HepG2 (cell line): ENCODE measurements at regions not wholly inside any gene's neighbourhood (a gene's known extent, or its start where the extent isn't known, plus 50 kb on each side); places are given as distances from the start of the nearest gene placed in this dataset.

Experiments used
- ATAC-seq: fragments of 200-7000 bp; cut with Tn5 transposase; 3 replicates; pipeline ENCODE4 v1.9.1; 2020; ENCODE audit warnings: mild to moderate bottlenecking, moderate library complexity
- BruUV-seq: library from RNA; stranded (reverse); fragments of 400-500 nt; replicated peaks from 2 replicates; lab custom pipeline; 2021; lab: Mats Ljungman, UMichigan
- CTCF ChIA-PET: fragments of 300-600 bp; formaldehyde crosslinking; extraction: SDS; loops from one replicate; lab custom pipeline; 2021; ENCODE audit warnings: low total read pairs, inconsistent platforms, low intra/inter-chr PET ratio; lab: Yijun Ruan, JAX
- POLR2A ChIA-PET: fragments of 350-600 bp; sonication (Branson Sonifier 250); formaldehyde crosslinking; loops from one replicate; lab custom pipeline; 2020; ENCODE audit warnings: antibody characterized with exemption, inconsistent platforms; lab: Yijun Ruan, JAX
- DNase-seq: peaks from one replicate; pipeline ENCODE4 v3.0.0-alpha.2; 2015; ENCODE audit warnings: low spot score
- FAIRE-seq: peaks from 3 replicates; lab custom pipeline; 2011; peaks lifted over from hg19 to GRCh38; lab: Jason Lieb, UNC
- H2AFZ ChIP-seq: one replicate; pipeline ENCODE4 v1.6.1; 2011; ENCODE audit warnings: low read length, inconsistent platforms
- H3K27ac ChIP-seq: fragments of 300-600 bp; 3 replicates; pipeline ENCODE4 v1.8.0; 2011; ENCODE audit warnings: mixed run types, mild to moderate bottlenecking, mixed read lengths, low read length, inconsistent platforms; ENCODE audit not compliant: insufficient read depth; ENCODE audit errors: extremely low read length
- H3K27me3 ChIP-seq, 2 experiments: fragments of 200-600 bp in 1 of 2; 2 replicates in 1 of 2; 3 replicates in 1 of 2; pipeline versions ENCODE4 v1.6.0 to v1.8.0; 2011; ENCODE audit warnings: low read length in 2 of 2, mild to moderate bottlenecking in 2 of 2, moderate library complexity in 2 of 2, inconsistent platforms in 1 of 2; ENCODE audit not compliant: insufficient read depth in 2 of 2, control insufficient read depth in 1 of 2
- H3K36me3 ChIP-seq, 2 experiments: fragments of 200-600 bp in 1 of 2; replicated peaks in 1 of 2; 2 replicates in 1 of 2; 3 replicates in 1 of 2; pipeline versions ENCODE4 v1.5.1 to v1.8.0; 2011; ENCODE audit warnings: low read length in 2 of 2, inconsistent platforms in 1 of 2; ENCODE audit not compliant: insufficient read depth in 2 of 2, control insufficient read depth in 1 of 2
- H3K4me1 ChIP-seq: 2 replicates; pipeline ENCODE4 v1.5.1; 2012; ENCODE audit warnings: low read length, inconsistent platforms; ENCODE audit not compliant: insufficient read depth
- H3K4me2 ChIP-seq: 2 replicates; pipeline ENCODE4 v1.6.0; 2011; ENCODE audit warnings: low read depth, low read length, inconsistent platforms
- H3K4me3 ChIP-seq, 3 experiments: fragments of 200-600 bp in 1 of 3; sonication (generic), shearing (Covaris generic) in 1 of 3; replicated peaks in 1 of 3; 2 replicates each; pipeline ENCODE4 v1.5.1; 2011 to 2016; ENCODE audit warnings: low read length in 3 of 3, inconsistent platforms in 2 of 3, low read depth in 2 of 3, mild to moderate bottlenecking in 2 of 3, control low read depth in 1 of 3, mixed read lengths in 1 of 3; ENCODE audit not compliant: insufficient read depth in 1 of 3
- H3K79me2 ChIP-seq: one replicate; pipeline ENCODE4 v1.6.1; 2011; ENCODE audit warnings: low read length, inconsistent platforms; ENCODE audit not compliant: insufficient read depth
- H3K9ac ChIP-seq: 2 replicates; pipeline ENCODE4 v1.6.0; 2011; ENCODE audit warnings: mild to moderate bottlenecking, low read depth, low read length, inconsistent platforms; ENCODE audit not compliant: insufficient read depth
- H3K9me3 ChIP-seq: 2 replicates; pipeline ENCODE4 v1.5.1; 2012; ENCODE audit warnings: mild to moderate bottlenecking, low read length
- H4K20me1 ChIP-seq: 2 replicates; pipeline ENCODE4 v1.6.0; 2011; ENCODE audit warnings: inconsistent platforms, mild to moderate bottlenecking, low read length, moderate library complexity; ENCODE audit not compliant: insufficient read depth
- CEBPB ChIP-seq: IDR thresholded peaks from 2 replicates; pipeline ENCODE4 v1.6.1; 2011; ENCODE audit warnings: low read depth, low read length, improper control_type of control experiment, borderline replicate concordance
- SRF ChIP-seq: IDR thresholded peaks from 2 replicates; pipeline ENCODE4 v1.6.1; 2011; ENCODE audit warnings: mild to moderate bottlenecking, low read depth, low read length, moderate library complexity
- ZNF558 ChIP-seq: sonication (generic); formaldehyde crosslinking; IDR thresholded peaks from 2 replicates; pipeline ENCODE4 v1.9.0; 2022; ENCODE audit warnings: mild to moderate bottlenecking, missing genetic modification reagents, borderline replicate concordance
- WGBS: methylation state at CpG from one replicate; pipeline ENCODE4 v1.1.6; 2017; ENCODE audit warnings: low lambda C conversion rate; 5-methylcytosine and 5-hydroxymethylcytosine counted together
- in situ Hi-C: cut with HindIII; loops from 2 replicates; pipeline ENCODE4 v1.10.0; 2017; ENCODE audit warnings: low pct_unique_long_range_greater_than_20kb; ENCODE audit not compliant: extremely low pct_ligation_motif_present
- intact Hi-C: fragments of 100-400 bp; cut with micrococcal nuclease; formaldehyde crosslinking; loops from one replicate; pipeline ENCODE4 v1.10.0; 2022; ENCODE audit not compliant: unreplicated experiment

DNA sequence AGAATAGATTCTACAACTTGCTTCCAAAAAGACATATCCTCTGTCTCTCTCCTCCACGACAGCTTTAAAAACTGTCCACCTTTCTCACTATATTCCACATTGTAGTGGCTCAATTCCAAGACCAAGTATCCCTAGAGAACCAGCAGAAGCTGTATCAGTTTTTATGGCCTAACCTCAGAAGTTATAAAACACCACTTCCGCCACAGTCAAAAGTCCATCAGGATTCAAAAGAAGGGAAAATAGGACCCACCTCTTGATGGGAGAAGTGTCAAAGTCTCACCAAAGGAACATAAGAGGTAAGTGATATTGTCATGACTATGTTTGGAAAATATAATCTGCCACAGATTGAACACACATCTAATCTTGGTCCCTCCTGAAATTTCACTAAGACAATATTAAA lies 299.2 kb upstream of the RGMB start:
- Histone ChIP-seq H4K20me1 (no peaks in the 10 kb centered on the region), H3K27me3 (no peaks in the 10 kb centered on the region), H3K36me3 (no peaks in the 10 kb centered on the region), H3K4me1 (no peaks in the 10 kb centered on the region), H3K4me2 (no peak overlapping the region), H3K9me3 (no peaks in the 10 kb centered on the region), H3K4me3 (no peak overlapping the region), H3K79me2 (no peaks in the 10 kb centered on the region), H2AFZ (no peak overlapping the region), H3K9ac (no peak overlapping the region), H3K27ac (no peak overlapping the region)
- WGBS, result 50% methylated on average over 2 of the region's 2 CpGs
- ChIA-PET POLR2A (no interaction called here), CTCF (no interaction called here)
- DNase-seq, result no peak
- intact Hi-C loops (no loop called here), in situ Hi-C loops (no loop called here)
- BruUV-seq, result no TSS peak
- no peak for ATAC-seq
- FAIRE-seq, result no peak
- no peak for TF ChIP-seq ZNF558 (CRISPR knock-in tag)

DNA sequence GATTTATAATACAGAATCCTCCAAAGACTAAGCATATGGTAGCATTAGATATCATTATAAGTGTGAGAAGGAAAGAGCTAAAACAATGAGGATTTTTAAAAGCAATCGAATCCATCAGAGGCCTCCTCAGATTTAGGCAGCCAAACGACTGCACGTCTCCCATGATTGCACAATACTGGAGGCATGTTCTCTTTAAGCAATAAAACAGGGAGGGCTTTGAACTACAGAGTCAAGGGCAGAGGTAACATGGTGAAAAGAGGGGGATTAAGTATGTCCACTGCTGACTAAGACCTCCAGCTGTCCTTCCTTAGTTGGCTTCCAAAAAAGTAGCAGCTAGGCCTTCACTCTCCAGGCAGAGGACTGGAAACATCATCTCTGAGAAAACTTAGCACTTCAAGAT lies 298.7 kb upstream of the RGMB start:
- no peak overlapping the region for H3K4me2 ChIP-seq
- intact Hi-C loops (no loop called here), in situ Hi-C loops (no loop called here)
- no peaks in the 10 kb centered on the region for H3K9me3 ChIP-seq
- no peak overlapping the region for H2AFZ ChIP-seq
- ChIA-PET POLR2A (no interaction called here), CTCF (no interaction called here)
- H3K27me3 ChIP-seq, result no peaks in the 10 kb centered on the region
- DNase-seq (no peak), FAIRE-seq (no peak), ATAC-seq (no peak)
- no peak overlapping the region for H3K27ac ChIP-seq
- H3K4me3 ChIP-seq, result no peak overlapping the region
- TF ChIP-seq CEBPB, result peak; percentile 87
- TF ChIP-seq SRF, result no peak
- H3K36me3 ChIP-seq, result no peaks in the 10 kb centered on the region
- H3K4me1 ChIP-seq, result no peaks in the 10 kb centered on the region
- H3K79me2 ChIP-seq, result no peaks in the 10 kb centered on the region
- no peaks in the 10 kb centered on the region for H4K20me1 ChIP-seq
- WGBS, result 2% methylated on average over 3 of the region's 3 CpGs
- BruUV-seq, result no TSS peak
- H3K9ac ChIP-seq, result no peak overlapping the region
